GM19025 (cell line): ENCODE measurements at regions not wholly inside any gene's neighbourhood (a gene's known extent, or its start where the extent isn't known, plus 50 kb on each side); places are given as distances from the start of the nearest gene placed in this dataset.

Experiments
- ATAC-seq: cut with Tn5 transposase; IDR thresholded peaks from one replicate; pipeline ENCODE4 v1.9.1; 2021; ENCODE audit warnings: mild to moderate bottlenecking, low read depth, moderate library complexity; ENCODE audit not compliant: unreplicated experiment

- ATAC-seq: no peak
Measured at GRCh38 chr3:69540706-69541581, 155.1 kb upstream of the FRMD4B start.

DNA sequence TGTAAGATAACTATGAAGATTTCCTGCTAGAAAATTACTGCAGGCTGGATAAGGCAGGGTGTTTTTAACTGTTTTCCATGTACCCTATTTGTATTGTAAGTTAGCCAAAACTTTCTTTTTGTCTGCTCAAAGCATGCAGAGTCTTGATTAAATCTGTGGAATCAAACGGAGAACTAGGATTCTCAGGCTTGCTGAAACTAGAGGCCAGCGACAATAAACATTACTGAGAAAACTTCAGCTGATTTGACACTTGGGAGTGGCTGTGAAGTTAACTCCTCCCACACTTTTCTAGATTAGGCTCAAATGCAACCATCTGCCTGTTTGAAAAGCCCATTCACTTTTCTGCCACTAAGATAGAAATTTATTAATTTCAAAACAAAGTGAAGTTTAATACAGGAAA is 153.2 kb upstream of the FRMD4B start:
- ATAC-seq: no peak

- no peak for ATAC-seq
Measured at GRCh38 chr3:69538281-69538680, 152.4 kb upstream of the FRMD4B start.

GRCh38 chr3:69536306-69537020 is 150.6 kb upstream of the FRMD4B start:
- ATAC-seq: no peak

- no peak for ATAC-seq
Measured at GRCh38 chr3:69535613-69536012, 149.7 kb upstream of the FRMD4B start.

- no peak for ATAC-seq
Measured at GRCh38 chr3:69532547-69533224, 146.8 kb upstream of the FRMD4B start.

- ATAC-seq: no peak
Measured at GRCh38 chr3:69531576-69532546, 146.0 kb upstream of the FRMD4B start.

- ATAC-seq: no peak
Measured at GRCh38 chr3:69530554-69530953, 144.7 kb upstream of the FRMD4B start.

- no peak for ATAC-seq
Measured at GRCh38 chr3:69527498-69527897, 141.6 kb upstream of the FRMD4B start.

- ATAC-seq: no peak
Measured at GRCh38 chr3:69524816-69525215, 138.9 kb upstream of the FRMD4B start.

DNA sequence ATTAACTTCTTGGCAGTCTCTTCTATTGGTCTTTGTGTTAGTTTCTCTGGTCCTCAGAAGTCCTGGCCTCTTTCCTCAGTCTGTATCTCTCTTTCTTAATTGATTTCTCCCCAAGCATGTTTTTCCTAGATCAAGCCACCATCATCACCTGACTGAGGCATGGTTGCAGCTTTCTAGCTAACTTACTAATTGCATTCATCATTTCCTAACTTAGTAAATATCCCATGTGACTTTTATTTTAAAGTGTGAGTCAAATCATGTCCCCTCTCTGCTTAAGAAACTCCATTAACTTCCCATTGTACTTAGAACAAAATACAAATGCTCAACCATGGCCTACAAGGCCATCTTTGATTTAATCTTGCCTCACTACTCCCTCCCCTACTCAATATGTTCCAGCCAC is 135.4 kb upstream of the FRMD4B start:
- no peak for ATAC-seq

- ATAC-seq: no peak
Measured at GRCh38 chr3:69511361-69511760, 125.5 kb upstream of the FRMD4B start.

- no peak for ATAC-seq
Measured at GRCh38 chr3:69510481-69511030, 124.7 kb upstream of the FRMD4B start.

- ATAC-seq: no peak
Measured at GRCh38 chr3:69509288-69509687, 123.4 kb upstream of the FRMD4B start.

GRCh38 chr3:69505770-69506407 is 120.0 kb upstream of the FRMD4B start:
- ATAC-seq: no peak

- no peak for ATAC-seq
Measured at GRCh38 chr3:69504232-69504631, 118.3 kb upstream of the FRMD4B start.

DNA sequence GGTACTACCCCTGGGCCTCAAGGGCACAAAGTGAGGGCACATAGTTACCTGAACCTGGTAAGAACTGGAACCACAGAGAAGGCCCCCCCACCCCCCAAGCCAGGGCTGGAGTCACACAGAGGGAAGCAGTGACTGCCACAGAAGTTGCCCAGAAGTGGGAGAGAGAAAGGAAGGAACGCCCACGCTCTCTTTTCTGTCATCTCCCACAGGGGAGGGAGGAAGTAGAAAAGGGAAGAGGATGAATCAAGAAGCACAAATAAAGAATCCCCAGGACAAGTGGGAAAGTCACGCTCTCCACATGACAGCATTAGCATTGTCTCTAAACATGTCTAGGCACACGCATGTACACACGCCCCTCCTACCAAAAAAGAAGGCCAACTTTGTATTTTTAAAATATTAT is 114.7 kb upstream of the FRMD4B start:
- ATAC-seq: no peak

- no peak for ATAC-seq
Measured at GRCh38 chr3:69499899-69500421, 114.1 kb upstream of the FRMD4B start.

- ATAC-seq: no peak
Measured at GRCh38 chr3:69499422-69499821, 113.5 kb upstream of the FRMD4B start.
